ENCODE measurements at regions not wholly inside any gene's neighbourhood (a gene's known extent, or its start where the extent isn't known, plus 50 kb on each side); places are given as distances from the start of the nearest gene placed in this dataset.

GRCh38 chr5:118701791-118702190 lies 286.6 kb downstream of the DTWD2 start:
- no peaks in the 10 kb centered on the region for H3K27me3 ChIP-seq
- intact Hi-C loops (cut with DNase I; ENCODE audit: low total_unique reads): no loop called here
- H3K4me1 ChIP-seq: no peaks in the 10 kb centered on the region
- no peak overlapping the region for H3K4me3 ChIP-seq
- H3K27ac ChIP-seq: no peak overlapping the region
- DNase-seq: no peak
- H3K36me3 ChIP-seq: no peaks in the 10 kb centered on the region
- peaks cover 0 to 24% (median 15%) of the 10 kb centered on the region in 4 donors for H3K9me3 ChIP-seq
- no peak for TF ChIP-seq POLR2A (IDR thresholded peaks at IDR 0.05)
- no peak for TF ChIP-seq POLR2AphosphoS5 (IDR thresholded peaks at IDR 0.05)
- TF ChIP-seq CTCF (IDR thresholded peaks at IDR 0.05): no peak
- TF ChIP-seq EP300 (IDR thresholded peaks at IDR 0.05): no peak

GRCh38 chr5:118700510-118700909 lies 287.8 kb downstream of the DTWD2 start:
- intact Hi-C loops (cut with DNase I; ENCODE audit: low total_unique reads): no loop called here
- WGBS, 5 donors: 38 to 87% (median 43%) methylated on average over 2 of the region's 2 CpGs

GRCh38 chr5:118698774-118699173 lies 289.6 kb downstream of the DTWD2 start:
- Histone ChIP-seq H3K27me3 (no peaks in the 10 kb centered on the region), H3K36me3 (no peaks in the 10 kb centered on the region), H3K4me1 (no peaks in the 10 kb centered on the region), H3K27ac (no peak overlapping the region), H3K4me3 (no peak overlapping the region), H3K9me3 (peaks cover 0 to 20% (median 12%) of the 10 kb centered on the region in 4 donors)
- DNase-seq: no peak
- TF ChIP-seq EP300 (IDR thresholded peaks at IDR 0.05): no peak
- TF ChIP-seq POLR2AphosphoS5 (IDR thresholded peaks at IDR 0.05): no peak
- TF ChIP-seq POLR2A (IDR thresholded peaks at IDR 0.05): no peak
- TF ChIP-seq CTCF (IDR thresholded peaks at IDR 0.05): no peak
- 31 to 47% (median 37%) methylated on average over 2 of the region's 2 CpGs for WGBS, 5 donors
- intact Hi-C loops (cut with DNase I; ENCODE audit: low total_unique reads): no loop called here

More at GRCh38 chr5:118700510-118700909, 287.8 kb downstream of the DTWD2 start:
- H3K4me3 ChIP-seq: no peak overlapping the region
- no peaks in the 10 kb centered on the region for H3K36me3 ChIP-seq
- no peaks in the 10 kb centered on the region for H3K27me3 ChIP-seq
- H3K9me3 ChIP-seq: peaks cover 0 to 24% (median 15%) of the 10 kb centered on the region in 4 donors
- DNase-seq: no peak
- H3K4me1 ChIP-seq: no peaks in the 10 kb centered on the region
- TF ChIP-seq EP300 (IDR thresholded peaks at IDR 0.05) (no peak), POLR2A (IDR thresholded peaks at IDR 0.05) (no peak), CTCF (IDR thresholded peaks at IDR 0.05) (no peak), POLR2AphosphoS5 (IDR thresholded peaks at IDR 0.05) (no peak)
- H3K27ac ChIP-seq: no peak overlapping the region

- Histone ChIP-seq H3K4me1 (no peaks in the 10 kb centered on the region), H3K27me3 (no peaks in the 10 kb centered on the region), H3K9me3 (no peaks in the 10 kb centered on the region), H3K27ac (no peak overlapping the region), H3K36me3 (no peaks in the 10 kb centered on the region), H3K4me3 (no peak overlapping the region)
- TF ChIP-seq POLR2A (IDR thresholded peaks at IDR 0.05): no peak
- TF ChIP-seq CTCF (IDR thresholded peaks at IDR 0.05): no peak
- no peak for TF ChIP-seq EP300 (IDR thresholded peaks at IDR 0.05)
- TF ChIP-seq POLR2AphosphoS5 (IDR thresholded peaks at IDR 0.05): no peak
- WGBS, 5 donors: 83 to 90% (median 85%) methylated on average over 2 of the region's 2 CpGs
- intact Hi-C loops (cut with DNase I; ENCODE audit: low total_unique reads): no loop called here
- no peak for DNase-seq
Measured at GRCh38 chr5:118696076-118696475, 292.3 kb downstream of the DTWD2 start.
